SK-N-SH (cell line): ENCODE measurements at regions not wholly inside any gene's neighbourhood (a gene's known extent, or its start where the extent isn't known, plus 50 kb on each side); places are given as distances from the start of the nearest gene placed in this dataset.
A peak's percentile ranks its signal among the peaks of the same experiment; 100 is the strongest.

Experiments
- NRF1 ChIP-seq: IDR thresholded peaks from 2 replicates; pipeline ENCODE4 v1.6.1; 2012; ENCODE audit warnings: low read depth, mild to moderate bottlenecking, low read length
- REST ChIP-seq: IDR thresholded peaks from 2 replicates; pipeline ENCODE4 v1.6.1; 2012; ENCODE audit warnings: mild to moderate bottlenecking, low read depth, low read length, moderate library complexity
- TEAD4 ChIP-seq: IDR thresholded peaks from 2 replicates; pipeline ENCODE4 v1.4.0; 2012; ENCODE audit warnings: mild to moderate bottlenecking, borderline replicate concordance; ENCODE audit not compliant: insufficient read depth
- YY1 ChIP-seq: IDR thresholded peaks from 2 replicates; pipeline ENCODE4 v1.4.0; 2012; ENCODE audit warnings: low read depth, mild to moderate bottlenecking
- TF ChIP-seq, protein P1 (sequence below): fragments of 200-600 bp; sonication (generic); IDR thresholded peaks from 2 replicates; pipeline ENCODE4 v1.6.1; 2017; ENCODE audit warnings: antibody characterized with exemption, mild to moderate bottlenecking, moderate library complexity

GRCh38 chr7:85583131-85583953 is 396.5 kb upstream of the SEMA3D start:
- TF ChIP-seq, protein P1, sequence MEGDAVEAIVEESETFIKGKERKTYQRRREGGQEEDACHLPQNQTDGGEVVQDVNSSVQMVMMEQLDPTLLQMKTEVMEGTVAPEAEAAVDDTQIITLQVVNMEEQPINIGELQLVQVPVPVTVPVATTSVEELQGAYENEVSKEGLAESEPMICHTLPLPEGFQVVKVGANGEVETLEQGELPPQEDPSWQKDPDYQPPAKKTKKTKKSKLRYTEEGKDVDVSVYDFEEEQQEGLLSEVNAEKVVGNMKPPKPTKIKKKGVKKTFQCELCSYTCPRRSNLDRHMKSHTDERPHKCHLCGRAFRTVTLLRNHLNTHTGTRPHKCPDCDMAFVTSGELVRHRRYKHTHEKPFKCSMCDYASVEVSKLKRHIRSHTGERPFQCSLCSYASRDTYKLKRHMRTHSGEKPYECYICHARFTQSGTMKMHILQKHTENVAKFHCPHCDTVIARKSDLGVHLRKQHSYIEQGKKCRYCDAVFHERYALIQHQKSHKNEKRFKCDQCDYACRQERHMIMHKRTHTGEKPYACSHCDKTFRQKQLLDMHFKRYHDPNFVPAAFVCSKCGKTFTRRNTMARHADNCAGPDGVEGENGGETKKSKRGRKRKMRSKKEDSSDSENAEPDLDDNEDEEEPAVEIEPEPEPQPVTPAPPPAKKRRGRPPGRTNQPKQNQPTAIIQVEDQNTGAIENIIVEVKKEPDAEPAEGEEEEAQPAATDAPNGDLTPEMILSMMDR: no peak
- TF ChIP-seq YY1 (no peak), REST (no peak), TEAD4 (peak; percentile 82), NRF1 (no peak)
